B cell (primary cell): ENCODE measurements at regions not wholly inside any gene's neighbourhood (a gene's known extent, or its start where the extent isn't known, plus 50 kb on each side); places are given as distances from the start of the nearest gene placed in this dataset.

Source experiments
- CTCF ChIP-seq: fragments of 200-600 bp; IDR thresholded peaks from one replicate; pipeline ENCODE4 v1.8.0; 2022; ENCODE audit warnings: antibody characterized with exemption, mild to moderate bottlenecking
- EZH2 ChIP-seq: IDR thresholded peaks from 2 replicates; pipeline ENCODE4 v1.6.1; 2012; ENCODE audit warnings: borderline replicate concordance, low read depth, mild to moderate bottlenecking, moderate library complexity, low read length; ENCODE audit not compliant: insufficient read depth, poor library complexity, severe bottlenecking

- TF ChIP-seq CTCF = no peak
- no peak for TF ChIP-seq EZH2
These were observed 659.5 kb upstream of the CADM2 start for GRCh38 chr3:84299329-84299728.
